Upper lobe of left lung (tissue), 6 donors: ENCODE measurements at regions not wholly inside any gene's neighbourhood (a gene's known extent, or its start where the extent isn't known, plus 50 kb on each side); places are given as distances from the start of the nearest gene placed in this dataset.

Source experiments
- ATAC-seq, 2 donors: fragments of 200-7000 bp; cut with Tn5 transposase; one replicate each; pipeline ENCODE4 v1.9.1; 2022; ENCODE audit warnings: mild to moderate bottlenecking in 2 of 2, moderate library complexity in 2 of 2; ENCODE audit not compliant: low FRiP score in 2 of 2
- DNase-seq, 2 donors: peaks; one replicate each; pipeline ENCODE4 v3.0.0-alpha.2; 2019 to 2020
- H3K27ac ChIP-seq, 4 donors: fragments of 200-600 bp; sonication (generic); one replicate each; pipeline ENCODE4 v1.5.1; 2016 to 2019
- H3K27me3 ChIP-seq, 4 donors: fragments of 200-600 bp; sonication (generic); one replicate each; pipeline ENCODE4 v1.5.1; 2017 to 2019
- H3K36me3 ChIP-seq, 4 donors: fragments of 200-600 bp; sonication (generic); one replicate each; pipeline ENCODE4 v1.5.1; 2016 to 2019
- H3K4me1 ChIP-seq, 4 donors: fragments of 200-600 bp; sonication (generic); one replicate each; pipeline ENCODE4 v1.5.1; 2018 to 2019
- H3K4me3 ChIP-seq, 4 donors: fragments of 200-600 bp; sonication (generic); one replicate each; pipeline ENCODE4 v1.5.1; 2017 to 2019; ENCODE audit warnings: mild to moderate bottlenecking in 2 of 4, moderate library complexity in 1 of 4
- H3K9me3 ChIP-seq, 4 donors: fragments of 200-600 bp; sonication (generic); one replicate each; pipeline ENCODE4 v1.5.1; 2018 to 2019
- CTCF ChIP-seq, 6 experiments: fragments of 450-650 bp in 4 of 6; fragments of 200-600 bp in 2 of 6; sonication (generic) in 2 of 6; IDR thresholded peaks; one replicate each; pipeline ENCODE4 v1.5.1; 2016 to 2019; ENCODE audit warnings: antibody characterized with exemption in 6 of 6
- EP300 ChIP-seq, 4 donors: sonication (generic); formaldehyde crosslinking; IDR thresholded peaks; one replicate each; pipeline ENCODE4 v1.5.1; 2017; ENCODE audit warnings: antibody characterized with exemption in 4 of 4, control low read depth in 2 of 4
- POLR2A ChIP-seq, 4 donors: fragments of 450-650 bp; IDR thresholded peaks; one replicate each; pipeline ENCODE4 v1.5.1; 2016 to 2017; ENCODE audit warnings: antibody characterized with exemption in 4 of 4, mild to moderate bottlenecking in 2 of 4
- POLR2AphosphoS5 ChIP-seq, 2 donors: sonication (generic); formaldehyde crosslinking; IDR thresholded peaks; one replicate each; pipeline ENCODE4 v1.5.1; 2017; ENCODE audit warnings: antibody characterized with exemption in 2 of 2
- WGBS, 2 donors: methylation state at CpG; one replicate each; pipeline ENCODE4 v1.1.5; 2017 to 2018; 5-methylcytosine and 5-hydroxymethylcytosine counted together
- donor health status: DM: no; HTN: no; CAD: no; lungs with moderate emphysema.
- donor health status: DM: no; HTN: yes; CAD: no; lungs with severe emphysema.

GRCh38 chr6:51360287-51360686 lies 541.6 kb downstream of the TFAP2B start:
- no peak for TF ChIP-seq CTCF (IDR thresholded peaks at IDR 0.05)
- TF ChIP-seq EP300 (IDR thresholded peaks at IDR 0.05), result no peak
- TF ChIP-seq POLR2A (IDR thresholded peaks at IDR 0.05), result no peak
- TF ChIP-seq POLR2AphosphoS5 (IDR thresholded peaks at IDR 0.05), result no peak
- no peak overlapping the region for H3K27ac ChIP-seq
- DNase-seq (no peak), ATAC-seq (no peak)
- H3K36me3 ChIP-seq, result no peaks in the 10 kb centered on the region
- H3K9me3 ChIP-seq, result no peaks in the 10 kb centered on the region
- H3K4me3 ChIP-seq, result no peak overlapping the region
- H3K27me3 ChIP-seq, result no peaks in the 10 kb centered on the region
- WGBS, 2 donors, result 30 to 35% methylated on average over 2 of the region's 2 CpGs
- no peaks in the 10 kb centered on the region for H3K4me1 ChIP-seq

GRCh38 chr6:51365566-51365965 lies 546.9 kb downstream of the TFAP2B start:
- Histone ChIP-seq H3K9me3 (no peaks in the 10 kb centered on the region), H3K27ac (no peak overlapping the region), H3K4me3 (no peak overlapping the region), H3K27me3 (no peaks in the 10 kb centered on the region), H3K4me1 (no peaks in the 10 kb centered on the region), H3K36me3 (no peaks in the 10 kb centered on the region)
- DNase-seq (no peak), ATAC-seq (no peak)
- TF ChIP-seq POLR2AphosphoS5 (IDR thresholded peaks at IDR 0.05) (no peak), CTCF (IDR thresholded peaks at IDR 0.05) (no peak), EP300 (IDR thresholded peaks at IDR 0.05) (no peak), POLR2A (IDR thresholded peaks at IDR 0.05) (no peak)

GRCh38 chr6:51369485-51369884 lies 550.8 kb downstream of the TFAP2B start:
- DNase-seq (no peak), ATAC-seq (no peak)
- Histone ChIP-seq H3K27ac (no peak overlapping the region), H3K27me3 (no peaks in the 10 kb centered on the region), H3K36me3 (no peaks in the 10 kb centered on the region), H3K9me3 (no peaks in the 10 kb centered on the region), H3K4me3 (no peak overlapping the region), H3K4me1 (no peaks in the 10 kb centered on the region)
- 81 to 83% methylated on average over 1 of the region's 1 CpG for WGBS, 2 donors
- no peak for TF ChIP-seq POLR2AphosphoS5 (IDR thresholded peaks at IDR 0.05)
- no peak for TF ChIP-seq POLR2A (IDR thresholded peaks at IDR 0.05)
- no peak for TF ChIP-seq CTCF (IDR thresholded peaks at IDR 0.05)
- TF ChIP-seq EP300 (IDR thresholded peaks at IDR 0.05), result no peak

- no peaks in the 10 kb centered on the region for H3K36me3 ChIP-seq
- TF ChIP-seq POLR2AphosphoS5 (IDR thresholded peaks at IDR 0.05) (no peak), CTCF (IDR thresholded peaks at IDR 0.05) (no peak), POLR2A (IDR thresholded peaks at IDR 0.05) (no peak), EP300 (IDR thresholded peaks at IDR 0.05) (no peak)
Measured at GRCh38 chr6:51382847-51383246, 564.2 kb downstream of the TFAP2B start.

GRCh38 chr6:51384736-51385135 lies 566.1 kb downstream of the TFAP2B start:
- WGBS, 2 donors, result 79 to 82% methylated on average over 1 of the region's 1 CpG
- DNase-seq (no peak), ATAC-seq (no peak)
- TF ChIP-seq POLR2A (IDR thresholded peaks at IDR 0.05), result no peak
- Histone ChIP-seq H3K36me3 (no peaks in the 10 kb centered on the region), H3K27me3 (no peaks in the 10 kb centered on the region), H3K9me3 (no peaks in the 10 kb centered on the region), H3K27ac (no peak overlapping the region), H3K4me3 (no peak overlapping the region), H3K4me1 (no peaks in the 10 kb centered on the region)

More at GRCh38 chr6:51382847-51383246, 564.2 kb downstream of the TFAP2B start:
- H3K4me1 ChIP-seq, result no peaks in the 10 kb centered on the region
- H3K9me3 ChIP-seq, result no peaks in the 10 kb centered on the region
- DNase-seq (no peak), ATAC-seq (no peak)
- no peak overlapping the region for H3K4me3 ChIP-seq
- H3K27ac ChIP-seq, result no peak overlapping the region
- H3K27me3 ChIP-seq, result no peaks in the 10 kb centered on the region
